NT2/D1 (cell line): ENCODE measurements at regions not wholly inside any gene's neighbourhood (a gene's known extent, or its start where the extent isn't known, plus 50 kb on each side); places are given as distances from the start of the nearest gene placed in this dataset.

Source experiments
- SUZ12 ChIP-seq: IDR thresholded peaks from 2 replicates; pipeline ENCODE4 v1.6.1; 2011; ENCODE audit not compliant: insufficient read length, insufficient read depth; ENCODE audit errors: extremely low read depth
- YY1 ChIP-seq: IDR thresholded peaks from 2 replicates; pipeline ENCODE4 v1.6.1; 2011; ENCODE audit not compliant: insufficient read length, insufficient read depth

- TF ChIP-seq SUZ12, result no peak
- no peak for TF ChIP-seq YY1
These were observed 244.0 kb upstream of the TPM1 start for GRCh38 chr15:62798536-62798935.
